22Rv1 (cell line): ENCODE measurements at regions not wholly inside any gene's neighbourhood (a gene's known extent, or its start where the extent isn't known, plus 50 kb on each side); places are given as distances from the start of the nearest gene placed in this dataset.

ENCODE experiments used
- H3K27ac ChIP-seq: fragments of 450-650 bp; 2 replicates; pipeline ENCODE4 v1.5.1; 2017
- CTCF ChIP-seq: fragments of 450-650 bp; IDR thresholded peaks from 2 replicates; pipeline ENCODE4 v1.5.1; 2017; ENCODE audit warnings: mild to moderate bottlenecking
- ZFX ChIP-seq: fragments of 450-650 bp; IDR thresholded peaks from 2 replicates; pipeline ENCODE4 v1.6.1; 2017; ENCODE audit warnings: antibody characterized with exemption, borderline replicate concordance

- H3K27ac ChIP-seq: no peak overlapping the region
- TF ChIP-seq CTCF (no peak), ZFX (no peak)
Measured at GRCh38 chr6:142679907-142680700, 264.9 kb downstream of the HIVEP2 start.

GRCh38 chr6:142681099-142681498 is 263.9 kb downstream of the HIVEP2 start:
- H3K27ac ChIP-seq: no peak overlapping the region
- TF ChIP-seq CTCF (no peak), ZFX (no peak)

- TF ChIP-seq CTCF: no peak
- TF ChIP-seq ZFX: no peak
- H3K27ac ChIP-seq: no peak overlapping the region
Measured at GRCh38 chr6:142682985-142683384, 262.0 kb downstream of the HIVEP2 start.

GRCh38 chr6:142683714-142684141 is 261.2 kb downstream of the HIVEP2 start:
- no peak overlapping the region for H3K27ac ChIP-seq
- TF ChIP-seq CTCF (no peak), ZFX (no peak)

- H3K27ac ChIP-seq: no peak overlapping the region
- TF ChIP-seq CTCF (no peak), ZFX (no peak)
Measured at GRCh38 chr6:142684371-142684770, 260.6 kb downstream of the HIVEP2 start.

GRCh38 chr6:142685852-142686506 is 259.0 kb downstream of the HIVEP2 start:
- H3K27ac ChIP-seq: no peak overlapping the region
- TF ChIP-seq CTCF (no peak), ZFX (no peak)

- TF ChIP-seq CTCF (no peak), ZFX (no peak)
- no peak overlapping the region for H3K27ac ChIP-seq
Measured at GRCh38 chr6:142686507-142686887, 258.5 kb downstream of the HIVEP2 start.
